ENCODE measurements at regions not wholly inside any gene's neighbourhood (a gene's known extent, or its start where the extent isn't known, plus 50 kb on each side); places are given as distances from the start of the nearest gene placed in this dataset.

GRCh38 chr1:187862506-187862905, 1033.8 kb downstream of the PLA2G4A start:
- Mint-ChIP-seq H3K4me3 (no peak overlapping the region), H3K4me1 (no peaks in the 10 kb centered on the region), H3K27me3 (ENCODE audit: insufficient read depth, low read depth, poor library complexity) (no peaks in the 10 kb centered on the region), H3K9me3 (no peaks in the 10 kb centered on the region), H3K36me3 (ENCODE audit: low read depth) (no peaks in the 10 kb centered on the region), H3K27ac (no peak overlapping the region)
- H3K27ac ChIP-seq (ENCODE audit: low read depth) = no peak overlapping the region
- H3F3A ChIP-seq (replicated peaks; ENCODE audit: low read depth) = no peaks in the 10 kb centered on the region
- H3K4me1 ChIP-seq (ENCODE audit: insufficient read depth) = no peaks in the 10 kb centered on the region
- no peaks in the 10 kb centered on the region for H3K79me2 ChIP-seq (replicated peaks; ENCODE audit: insufficient read depth)
- H4K20me1 ChIP-seq (replicated peaks; ENCODE audit: insufficient read depth) = no peaks in the 10 kb centered on the region
- H3K4me3 ChIP-seq = no peak overlapping the region
- no peaks in the 10 kb centered on the region for H3K9me2 ChIP-seq (ENCODE audit: insufficient read depth)
- no peak for DNase-seq (ENCODE audit: low spot score)
- no peak for ATAC-seq
- no peak overlapping the region for H3K4me2 ChIP-seq
- no peaks in the 10 kb centered on the region for H3K36me3 ChIP-seq (ENCODE audit: insufficient read depth)
- no peaks in the 10 kb centered on the region for H3K27me3 ChIP-seq (ENCODE audit: insufficient read depth)
- H2AFZ ChIP-seq = no peak overlapping the region
- TF ChIP-seq REST (IDR thresholded peaks at IDR 0.05; ENCODE audit: unreplicated experiment) = no peak
- TF ChIP-seq JUNB (IDR thresholded peaks at IDR 0.05; ENCODE audit: unreplicated experiment) = no peak
- TF ChIP-seq CTCF (conservative IDR thresholded peaks at IDR 0.05; ENCODE audit: low read depth in 2 of 2) = no peak
- TF ChIP-seq ZNF331 (CRISPR knock-in tag; IDR thresholded peaks at IDR 0.05; ENCODE audit: low read depth) = no peak
- no peak for TF ChIP-seq CREB1 (CRISPR knock-in tag; IDR thresholded peaks at IDR 0.05; ENCODE audit: low read depth)
- TF ChIP-seq NANOG (IDR thresholded peaks at IDR 0.05; ENCODE audit: borderline replicate concordance) = no peak
- TF ChIP-seq EZH2phosphoT487 (IDR thresholded peaks at IDR 0.05; ENCODE audit: unreplicated experiment) = no peak
- TF ChIP-seq ZNF462 (CRISPR knock-in tag; IDR thresholded peaks at IDR 0.05) = no peak
- no peak for TF ChIP-seq ZNF114 (CRISPR knock-in tag; IDR thresholded peaks at IDR 0.05)
- no peak for TF ChIP-seq EZH2 (IDR thresholded peaks at IDR 0.05; ENCODE audit: low read depth, unreplicated experiment)
- TF ChIP-seq POLR2AphosphoS5 (IDR thresholded peaks at IDR 0.05; ENCODE audit: low read depth) = no peak

Data from GM23338 (cell line).